GM23338 (cell line): ENCODE measurements at regions not wholly inside any gene's neighbourhood (a gene's known extent, or its start where the extent isn't known, plus 50 kb on each side); places are given as distances from the start of the nearest gene placed in this dataset.

Experiments
- CTCF ChIP-seq, 2 experiments: fragments of 200-600 bp in 1 of 2; sonication (generic) in 1 of 2; conservative IDR thresholded peaks; 2 replicates each; pipeline versions ENCODE4 v1.5.1 to v1.6.1; 2016 to 2017; ENCODE audit warnings: antibody characterized with exemption in 2 of 2, low read depth in 2 of 2, mild to moderate bottlenecking in 2 of 2, moderate library complexity in 1 of 2
- EZH2 ChIP-seq: fragments of 200-600 bp; sonication (generic); IDR thresholded peaks from one replicate; pipeline ENCODE4 v1.8.0; 2017; ENCODE audit warnings: antibody characterized with exemption, mild to moderate bottlenecking, low read depth; ENCODE audit not compliant: unreplicated experiment
- EZH2phosphoT487 ChIP-seq: fragments of 200-600 bp; sonication (generic); IDR thresholded peaks from one replicate; pipeline ENCODE4 v1.8.1; 2018; ENCODE audit warnings: antibody characterized with exemption; ENCODE audit not compliant: unreplicated experiment
- JUNB ChIP-seq: IDR thresholded peaks from one replicate; pipeline ENCODE4 v1.6.1; 2016; ENCODE audit warnings: antibody characterized with exemption; ENCODE audit not compliant: unreplicated experiment
- POLR2AphosphoS5 ChIP-seq: IDR thresholded peaks from 2 replicates; pipeline ENCODE4 v1.6.1; 2016; ENCODE audit warnings: antibody characterized with exemption, low read depth
- REST ChIP-seq: IDR thresholded peaks from one replicate; pipeline ENCODE4 v1.6.1; 2018; ENCODE audit warnings: antibody characterized with exemption; ENCODE audit not compliant: unreplicated experiment
- STAT1 ChIP-seq: IDR thresholded peaks from one replicate; pipeline ENCODE4 v1.6.1; 2016; ENCODE audit warnings: antibody characterized with exemption; ENCODE audit not compliant: unreplicated experiment
- ZNF114 ChIP-seq: fragments of 250-450 bp; sonication (Bioruptor Pico); IDR thresholded peaks from 2 replicates; pipeline ENCODE4 v1.5.0; 2020; ENCODE audit warnings: mild to moderate bottlenecking, moderate library complexity

- TF ChIP-seq CTCF (conservative IDR thresholded peaks at IDR 0.05; ENCODE audit: low read depth in 2 of 2) = no peak
- no peak for TF ChIP-seq REST
- no peak for TF ChIP-seq EZH2
- TF ChIP-seq STAT1 = no peak
- no peak for TF ChIP-seq POLR2AphosphoS5
- TF ChIP-seq EZH2phosphoT487 = no peak
- no peak for TF ChIP-seq JUNB
- no peak for TF ChIP-seq ZNF114
These were observed 1678.3 kb downstream of the PCDH19 start for GRCh38 chrX:98731821-98732220.
